GM19239 (cell line): ENCODE measurements at regions not wholly inside any gene's neighbourhood (a gene's known extent, or its start where the extent isn't known, plus 50 kb on each side); places are given as distances from the start of the nearest gene placed in this dataset.
"Not testable (repeated sequence)": the region's sequence is repeated elsewhere in the genome, so short reads cannot be mapped to it uniquely, and the experiment has no call there.

Experiments used
- DNase-seq: peaks from one replicate; pipeline ENCODE4 v3.0.0; 2011; ENCODE audit warnings: low spot score; ENCODE audit not compliant: insufficient read length
- FAIRE-seq: peaks from 2 replicates; lab custom pipeline; 2011; peaks lifted over from hg19 to GRCh38; lab: Jason Lieb, UNC

DNA sequence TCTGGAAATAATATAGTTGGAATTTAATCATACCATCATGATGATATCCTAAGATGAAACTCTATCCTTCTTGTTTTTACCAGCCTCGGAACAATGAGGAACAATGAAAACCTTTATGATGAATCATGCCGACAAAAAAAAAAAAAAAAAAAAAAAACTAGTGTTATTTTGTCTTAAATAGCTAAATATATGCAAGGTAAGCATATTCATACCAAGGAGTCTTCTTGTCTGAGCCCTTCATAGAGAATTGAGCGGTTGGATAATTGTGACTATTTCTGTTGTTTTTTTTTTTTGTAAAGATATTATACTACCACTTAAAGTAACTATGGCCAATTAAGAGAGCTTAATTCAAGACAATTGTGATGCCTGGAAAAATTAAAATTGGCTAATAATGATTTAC lies 244.0 kb upstream of the PCDH9 start:
- FAIRE-seq (no peak), DNase-seq (no peak)

DNA sequence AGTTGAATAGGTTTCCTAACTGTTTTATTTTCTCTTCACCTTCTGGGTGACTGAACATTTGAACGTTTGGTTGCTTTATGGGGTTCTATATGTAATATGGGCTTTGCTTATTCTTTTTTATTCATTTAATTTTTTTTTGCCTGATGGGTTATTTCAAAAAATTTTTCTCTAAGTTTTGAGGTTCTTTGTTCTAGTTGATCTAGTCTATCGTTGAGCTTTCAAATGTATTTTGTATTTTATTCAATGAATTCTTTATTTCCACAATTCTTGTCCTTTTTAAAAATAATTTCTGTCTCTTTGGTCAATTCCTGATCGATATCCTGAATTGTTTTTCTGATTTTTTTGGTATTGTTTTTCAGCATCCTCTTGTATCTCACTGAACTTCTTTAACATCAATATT lies 239.5 kb upstream of the PCDH9 start:
- DNase-seq (no peak), FAIRE-seq (no peak)

GRCh38 chr13:67466569-67466968 lies 236.4 kb upstream of the PCDH9 start:
- DNase-seq (no peak), FAIRE-seq (no peak)

- FAIRE-seq (no peak), DNase-seq (no peak)
Observed at GRCh38 chr13:67464154-67464553, 234.0 kb upstream of the PCDH9 start.

DNA sequence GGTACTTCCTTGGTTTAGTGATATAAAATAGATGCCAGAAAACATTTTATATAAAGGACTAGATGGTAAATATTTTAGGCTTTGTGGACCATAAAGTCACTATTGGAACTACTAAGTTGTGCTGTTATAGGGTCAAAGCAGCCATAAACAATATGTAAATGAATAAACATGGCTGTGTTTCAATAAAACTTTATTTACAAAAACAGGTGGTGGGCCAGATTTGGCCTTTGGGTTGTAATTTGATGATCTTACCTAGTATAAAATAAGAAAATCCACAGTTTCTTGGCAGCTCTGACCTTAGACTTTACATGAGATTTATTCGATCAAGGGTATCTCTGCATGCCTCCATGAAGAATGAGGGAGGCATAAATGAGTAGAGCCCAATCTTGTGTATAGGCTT lies 232.0 kb upstream of the PCDH9 start:
- DNase-seq (no peak), FAIRE-seq (no peak)

DNA sequence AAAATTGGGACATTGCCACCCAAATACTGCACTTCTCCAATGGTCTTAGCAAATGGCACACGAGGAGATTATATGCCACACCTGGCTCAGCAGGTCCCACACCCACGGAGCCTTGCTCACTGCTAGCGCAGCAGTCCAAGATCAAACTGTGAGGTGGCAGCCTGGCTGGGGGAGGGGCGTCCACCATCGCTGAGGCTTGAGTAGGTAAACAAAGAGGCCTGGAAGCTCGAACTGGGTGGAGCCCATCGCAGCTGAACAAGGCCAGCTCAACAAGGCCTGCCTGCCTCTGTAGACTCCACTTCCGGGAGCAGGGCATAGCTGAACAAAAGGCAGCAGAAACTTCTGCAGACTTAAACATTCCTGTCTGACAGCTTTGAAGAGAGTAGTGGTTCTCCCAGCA lies 222.4 kb upstream of the PCDH9 start:
- not testable (repeated sequence) for DNase-seq, FAIRE-seq

GRCh38 chr13:67445436-67445835 lies 215.3 kb upstream of the PCDH9 start:
- DNase-seq, result no peak
- FAIRE-seq, result no peak

- DNase-seq, result no peak
- FAIRE-seq, result no peak
Observed at GRCh38 chr13:67443923-67444322, 213.8 kb upstream of the PCDH9 start.

GRCh38 chr13:67440236-67440975 lies 210.3 kb upstream of the PCDH9 start:
- FAIRE-seq (no peak), DNase-seq (no peak)

DNA sequence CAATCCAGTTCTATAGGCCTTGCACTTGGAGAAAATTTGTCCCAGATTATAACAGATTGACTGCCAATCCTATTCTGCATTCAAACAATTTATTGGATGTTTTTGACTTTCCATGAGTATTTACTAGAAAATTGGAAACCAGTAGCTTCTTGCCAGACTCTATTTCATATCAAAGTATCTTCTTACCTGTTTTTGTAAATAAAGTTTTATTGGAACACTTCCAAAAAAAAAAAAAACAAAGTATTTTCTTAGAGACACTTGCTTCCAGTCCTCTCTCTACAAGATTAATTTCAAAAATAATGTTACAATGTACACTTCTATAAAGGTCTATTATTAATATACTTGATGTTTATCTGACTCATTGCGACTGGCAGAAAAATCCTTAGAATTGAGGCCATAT lies 209.2 kb upstream of the PCDH9 start:
- FAIRE-seq (no peak), DNase-seq (no peak)

- DNase-seq (no peak), FAIRE-seq (no peak)
Observed at GRCh38 chr13:67438465-67438864, 208.3 kb upstream of the PCDH9 start.

GRCh38 chr13:67437244-67437643 lies 207.1 kb upstream of the PCDH9 start:
- FAIRE-seq (no peak), DNase-seq (no peak)

- no peak for DNase-seq
- FAIRE-seq, result no peak
Observed at GRCh38 chr13:67421475-67421874, 191.3 kb upstream of the PCDH9 start.

DNA sequence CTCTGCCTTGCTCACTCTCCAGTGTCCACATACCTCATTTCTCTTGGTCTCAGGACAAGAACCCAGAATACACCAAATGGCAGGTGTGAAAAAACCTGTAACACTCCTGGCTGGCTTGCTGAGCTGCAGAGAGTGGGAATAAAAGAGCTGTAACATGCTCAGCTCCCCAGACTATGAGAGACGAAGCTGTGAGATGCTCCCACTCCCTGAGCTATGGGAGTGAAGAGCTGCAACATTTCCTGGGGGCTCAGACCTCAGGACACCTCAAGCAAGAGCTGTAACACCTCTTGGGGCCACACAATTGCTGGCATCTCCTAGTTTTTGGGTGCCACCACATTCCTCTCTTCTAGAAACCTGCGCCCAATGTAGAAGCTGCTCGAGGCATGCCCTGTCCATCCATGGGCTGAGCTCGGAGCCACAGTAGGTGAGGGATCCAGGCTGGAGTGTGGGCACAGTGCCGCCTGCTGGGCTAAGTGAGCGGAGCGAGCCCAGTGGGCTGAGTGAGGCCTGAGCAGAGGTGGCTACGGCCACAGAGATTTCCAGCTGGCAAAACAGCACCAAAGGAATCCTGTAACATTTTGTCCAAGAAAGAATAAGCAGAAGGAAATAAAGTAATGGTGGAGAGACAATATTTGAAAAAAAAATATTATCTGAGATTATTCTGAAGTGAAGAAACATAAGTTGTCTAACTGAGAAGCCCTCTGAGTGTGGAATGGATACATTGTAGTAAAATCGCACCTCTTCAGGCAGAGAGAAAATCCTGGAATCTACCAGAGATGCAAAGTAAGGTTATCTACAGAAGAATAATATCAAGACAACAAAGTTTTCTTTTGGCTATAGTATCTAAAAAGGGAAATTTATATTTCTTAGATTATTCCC lies 186.2 kb upstream of the PCDH9 start:
- FAIRE-seq (no peak), DNase-seq (peak; percentile 2)

- FAIRE-seq (no peak), DNase-seq (no peak)
Observed at GRCh38 chr13:67410645-67411044, 180.5 kb upstream of the PCDH9 start.

DNA sequence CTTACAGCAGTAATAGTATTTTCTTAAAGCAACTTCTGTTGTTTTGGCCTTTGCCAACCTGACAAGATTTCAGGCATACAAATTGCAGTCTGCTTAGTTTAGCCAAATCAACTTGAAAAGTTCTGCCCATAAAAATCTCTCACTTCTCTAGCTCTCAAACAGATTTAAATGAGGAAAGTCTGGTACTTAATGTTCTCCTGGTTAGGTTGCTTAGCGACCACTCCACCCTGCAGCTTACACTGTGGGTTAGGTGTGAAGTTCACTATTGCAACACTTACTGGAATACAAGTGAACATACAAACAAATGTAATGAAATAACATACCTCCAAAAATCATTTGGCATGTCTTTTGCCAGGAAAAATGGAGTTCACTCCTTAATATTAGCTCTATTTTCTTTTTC lies 178.7 kb upstream of the PCDH9 start:
- DNase-seq (no peak), FAIRE-seq (no peak)

DNA sequence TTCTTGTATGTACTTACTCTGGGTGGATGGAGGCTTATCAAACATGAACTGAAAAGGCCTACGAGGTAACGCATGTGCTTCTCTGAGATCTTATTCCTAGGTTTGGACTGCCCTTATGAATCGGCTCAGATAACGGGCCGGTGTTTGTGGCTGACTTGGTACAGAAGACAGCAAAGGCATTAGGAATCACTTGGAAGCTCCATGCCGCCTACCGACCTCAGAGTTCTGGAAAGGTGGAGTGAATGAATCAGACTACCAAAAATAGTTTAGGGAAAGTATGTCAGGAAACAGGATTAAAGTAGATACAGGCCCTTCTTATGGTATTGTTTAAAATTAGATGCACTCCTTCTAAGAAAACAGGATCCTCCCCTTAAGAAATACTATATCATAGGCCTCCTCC lies 172.4 kb upstream of the PCDH9 start:
- FAIRE-seq, result no peak
- DNase-seq, result no peak

GRCh38 chr13:67395577-67395976 lies 165.4 kb upstream of the PCDH9 start:
- no peak for DNase-seq
- FAIRE-seq, result no peak

- DNase-seq, result no peak
- no peak for FAIRE-seq
Observed at GRCh38 chr13:67392014-67392413, 161.9 kb upstream of the PCDH9 start.

DNA sequence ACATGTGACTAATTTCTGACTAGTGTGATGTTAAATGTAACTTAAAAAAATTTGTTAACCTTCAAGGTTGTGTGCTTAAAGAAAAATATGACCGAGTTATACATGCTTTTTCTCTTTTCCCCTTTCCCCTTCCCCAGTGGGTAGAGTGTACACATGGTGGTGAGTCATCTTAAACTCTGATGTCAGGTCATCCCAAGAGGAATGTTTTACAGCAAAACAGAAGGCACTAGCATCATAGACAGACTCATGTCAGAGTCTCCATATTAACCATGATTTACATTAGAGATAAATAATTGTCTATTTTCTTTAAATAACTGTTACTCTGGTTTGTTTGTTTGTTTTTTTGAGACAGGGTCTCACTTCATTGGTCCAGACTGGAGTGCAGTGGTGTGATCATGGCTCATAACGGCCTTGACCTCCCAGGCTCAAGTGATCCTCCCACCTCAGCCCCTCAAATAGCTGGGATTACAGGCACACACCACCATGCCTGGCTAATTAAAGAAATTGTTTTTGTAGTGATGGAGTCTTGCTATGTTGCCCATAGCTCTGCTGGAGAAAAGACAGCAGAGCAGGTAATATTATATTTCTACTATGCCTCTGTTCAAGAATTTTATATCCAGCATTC lies 160.4 kb upstream of the PCDH9 start:
- FAIRE-seq (no peak), DNase-seq (no peak)

- no peak for FAIRE-seq
- DNase-seq, result no peak
Observed at GRCh38 chr13:67389171-67389570, 159.0 kb upstream of the PCDH9 start.
